Activated T-cell treated with anti-CD3 and anti-CD28 coated beads for 24 hours (primary cell): ENCODE measurements at regions not wholly inside any gene's neighbourhood (a gene's known extent, or its start where the extent isn't known, plus 50 kb on each side); places are given as distances from the start of the nearest gene placed in this dataset.

Experiments used
- DNase-seq: peaks from one replicate; pipeline ENCODE4 v3.0.0-alpha.2; 2020; ENCODE audit warnings: low read depth

GRCh38 chr4:123878976-123879375 lies 482.4 kb downstream of the SPRY1 start:
- no peak for DNase-seq

- DNase-seq: no peak
Observed at GRCh38 chr4:123880631-123881030, 484.0 kb downstream of the SPRY1 start.

GRCh38 chr4:123884922-123885321 lies 488.3 kb downstream of the SPRY1 start:
- DNase-seq: no peak

- DNase-seq: no peak
Observed at GRCh38 chr4:123889507-123889906, 492.9 kb downstream of the SPRY1 start.

- DNase-seq: no peak
Observed at GRCh38 chr4:123890889-123891288, 494.3 kb downstream of the SPRY1 start.

GRCh38 chr4:123891881-123892280 lies 495.3 kb downstream of the SPRY1 start:
- DNase-seq: no peak

GRCh38 chr4:123892368-123892976 lies 495.9 kb downstream of the SPRY1 start:
- no peak for DNase-seq

- DNase-seq: no peak
Observed at GRCh38 chr4:123893011-123893981, 496.7 kb downstream of the SPRY1 start.

GRCh38 chr4:123896446-123897071 lies 500.0 kb downstream of the SPRY1 start:
- no peak for DNase-seq

GRCh38 chr4:123898946-123899666 lies 502.5 kb downstream of the SPRY1 start:
- no peak for DNase-seq

GRCh38 chr4:123904882-123905281 lies 508.3 kb downstream of the SPRY1 start:
- DNase-seq: no peak

GRCh38 chr4:123913598-123913997 lies 517.0 kb downstream of the SPRY1 start:
- DNase-seq: no peak

GRCh38 chr4:123916821-123917220 lies 520.2 kb downstream of the SPRY1 start:
- DNase-seq: no peak

- DNase-seq: no peak
Observed at GRCh38 chr4:123919576-123920098, 523.0 kb downstream of the SPRY1 start.

GRCh38 chr4:123921339-123921738 lies 524.7 kb downstream of the SPRY1 start:
- DNase-seq: no peak

- DNase-seq: no peak
Observed at GRCh38 chr4:123922847-123923246, 526.3 kb downstream of the SPRY1 start.

GRCh38 chr4:123924536-123924935 lies 527.9 kb downstream of the SPRY1 start:
- DNase-seq: no peak

- no peak for DNase-seq
Observed at GRCh38 chr4:123929565-123929964, 533.0 kb downstream of the SPRY1 start.

- no peak for DNase-seq
Observed at GRCh38 chr4:123930996-123931395, 534.4 kb downstream of the SPRY1 start.

- no peak for DNase-seq
Observed at GRCh38 chr4:123934096-123934495, 537.5 kb downstream of the SPRY1 start.

GRCh38 chr4:123936621-123937043 lies 540.0 kb downstream of the SPRY1 start:
- DNase-seq: no peak

- no peak for DNase-seq
Observed at GRCh38 chr4:123937581-123937980, 541.0 kb downstream of the SPRY1 start.
